ENCODE measurements at regions not wholly inside any gene's neighbourhood (a gene's known extent, or its start where the extent isn't known, plus 50 kb on each side); places are given as distances from the start of the nearest gene placed in this dataset.

- Histone ChIP-seq H3K4me1 (ENCODE audit: insufficient read depth, low read length) (no peaks in the 10 kb centered on the region), H3K4me3 (ENCODE audit: low read depth in 1 of 2, low read length in 2 of 2) (no peak overlapping the region), H3K9ac (ENCODE audit: low read length) (no peak overlapping the region), H3K9me3 (ENCODE audit: low read length) (no peaks in the 10 kb centered on the region), H3K36me3 (ENCODE audit: insufficient read depth, low read length) (no peaks in the 10 kb centered on the region), H3K27me3 (ENCODE audit: control insufficient read depth in 1 of 2, insufficient read depth in 2 of 2, low read length in 2 of 2) (no peaks in the 10 kb centered on the region), H3K27ac (ENCODE audit: low read depth, low read length) (no peak overlapping the region)
Measured at GRCh38 chr6:169990095-169991030, 238.9 kb downstream of the ERMARD start.

GRCh38 chr6:169989594-169989993, 238.2 kb downstream of the ERMARD start:
- no peaks in the 10 kb centered on the region for H3K4me1 ChIP-seq (ENCODE audit: insufficient read depth, low read length)
- H3K9ac ChIP-seq (ENCODE audit: low read length), result no peak overlapping the region
- no peaks in the 10 kb centered on the region for H3K9me3 ChIP-seq (ENCODE audit: low read length)
- no peaks in the 10 kb centered on the region for H3K27me3 ChIP-seq (ENCODE audit: control insufficient read depth in 1 of 2, insufficient read depth in 2 of 2, low read length in 2 of 2)
- no peak overlapping the region for H3K4me3 ChIP-seq (ENCODE audit: low read depth in 1 of 2, low read length in 2 of 2)
- no peak overlapping the region for H3K27ac ChIP-seq (ENCODE audit: low read depth, low read length)
- H3K36me3 ChIP-seq (ENCODE audit: insufficient read depth, low read length), result no peaks in the 10 kb centered on the region

- no peak overlapping the region for H3K4me3 ChIP-seq (ENCODE audit: low read depth in 1 of 2, low read length in 2 of 2)
- no peaks in the 10 kb centered on the region for H3K27me3 ChIP-seq (ENCODE audit: control insufficient read depth in 1 of 2, insufficient read depth in 2 of 2, low read length in 2 of 2)
- no peaks in the 10 kb centered on the region for H3K4me1 ChIP-seq (ENCODE audit: insufficient read depth, low read length)
- no peaks in the 10 kb centered on the region for H3K9me3 ChIP-seq (ENCODE audit: low read length)
- no peak overlapping the region for H3K9ac ChIP-seq (ENCODE audit: low read length)
- H3K36me3 ChIP-seq (ENCODE audit: insufficient read depth, low read length), result no peaks in the 10 kb centered on the region
- no peak overlapping the region for H3K27ac ChIP-seq (ENCODE audit: low read depth, low read length)
Measured at GRCh38 chr6:169988769-169989550, 237.5 kb downstream of the ERMARD start.

GRCh38 chr6:169986848-169987498, 235.6 kb downstream of the ERMARD start:
- Histone ChIP-seq H3K36me3 (ENCODE audit: insufficient read depth, low read length) (no peaks in the 10 kb centered on the region), H3K27me3 (ENCODE audit: control insufficient read depth in 1 of 2, insufficient read depth in 2 of 2, low read length in 2 of 2) (no peaks in the 10 kb centered on the region), H3K27ac (ENCODE audit: low read depth, low read length) (no peak overlapping the region), H3K9ac (ENCODE audit: low read length) (no peak overlapping the region), H3K4me1 (ENCODE audit: insufficient read depth, low read length) (no peaks in the 10 kb centered on the region), H3K9me3 (ENCODE audit: low read length) (no peaks in the 10 kb centered on the region), H3K4me3 (ENCODE audit: low read depth in 1 of 2, low read length in 2 of 2) (no peak overlapping the region)

DNA sequence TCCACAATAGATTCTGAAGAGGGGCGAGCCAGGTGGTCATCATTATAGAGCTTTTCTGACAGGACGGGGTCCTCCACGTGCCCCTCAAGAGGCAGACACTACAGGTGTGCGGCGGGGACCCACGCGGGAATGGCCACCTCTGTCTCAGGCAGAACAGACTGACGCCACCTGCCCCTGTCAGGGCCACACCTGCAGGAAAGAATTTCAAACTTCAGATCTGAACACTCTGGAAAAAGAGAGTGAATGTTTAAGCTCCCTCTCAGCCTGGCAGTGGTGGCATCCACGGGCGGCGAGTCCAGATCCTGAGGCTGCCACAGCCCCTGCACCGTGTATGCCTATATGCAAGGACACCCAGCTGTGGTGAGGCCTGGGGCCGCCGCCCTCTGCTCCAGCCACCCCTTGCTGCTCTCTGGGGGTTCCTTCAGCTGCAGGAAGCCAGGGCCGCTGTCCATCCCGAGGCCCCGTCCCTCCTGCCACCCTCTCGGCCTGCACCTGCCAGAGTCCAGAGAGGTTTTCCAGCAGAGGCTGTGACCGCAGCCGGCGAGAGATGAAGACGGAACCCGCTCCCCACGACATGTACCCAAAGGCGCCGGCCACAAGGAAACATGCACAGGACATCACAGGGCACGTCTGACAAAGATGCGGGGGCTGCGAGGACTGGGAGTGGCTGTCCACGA, 234.9 kb downstream of the ERMARD start:
- Histone ChIP-seq H3K27ac (ENCODE audit: low read depth, low read length) (no peak overlapping the region), H3K27me3 (ENCODE audit: control insufficient read depth in 1 of 2, insufficient read depth in 2 of 2, low read length in 2 of 2) (no peaks in the 10 kb centered on the region), H3K4me1 (ENCODE audit: insufficient read depth, low read length) (no peaks in the 10 kb centered on the region), H3K9ac (ENCODE audit: low read length) (no peak overlapping the region), H3K36me3 (ENCODE audit: insufficient read depth, low read length) (no peaks in the 10 kb centered on the region), H3K9me3 (ENCODE audit: low read length) (no peaks in the 10 kb centered on the region), H3K4me3 (ENCODE audit: low read depth in 1 of 2, low read length in 2 of 2) (no peak overlapping the region)

DNA sequence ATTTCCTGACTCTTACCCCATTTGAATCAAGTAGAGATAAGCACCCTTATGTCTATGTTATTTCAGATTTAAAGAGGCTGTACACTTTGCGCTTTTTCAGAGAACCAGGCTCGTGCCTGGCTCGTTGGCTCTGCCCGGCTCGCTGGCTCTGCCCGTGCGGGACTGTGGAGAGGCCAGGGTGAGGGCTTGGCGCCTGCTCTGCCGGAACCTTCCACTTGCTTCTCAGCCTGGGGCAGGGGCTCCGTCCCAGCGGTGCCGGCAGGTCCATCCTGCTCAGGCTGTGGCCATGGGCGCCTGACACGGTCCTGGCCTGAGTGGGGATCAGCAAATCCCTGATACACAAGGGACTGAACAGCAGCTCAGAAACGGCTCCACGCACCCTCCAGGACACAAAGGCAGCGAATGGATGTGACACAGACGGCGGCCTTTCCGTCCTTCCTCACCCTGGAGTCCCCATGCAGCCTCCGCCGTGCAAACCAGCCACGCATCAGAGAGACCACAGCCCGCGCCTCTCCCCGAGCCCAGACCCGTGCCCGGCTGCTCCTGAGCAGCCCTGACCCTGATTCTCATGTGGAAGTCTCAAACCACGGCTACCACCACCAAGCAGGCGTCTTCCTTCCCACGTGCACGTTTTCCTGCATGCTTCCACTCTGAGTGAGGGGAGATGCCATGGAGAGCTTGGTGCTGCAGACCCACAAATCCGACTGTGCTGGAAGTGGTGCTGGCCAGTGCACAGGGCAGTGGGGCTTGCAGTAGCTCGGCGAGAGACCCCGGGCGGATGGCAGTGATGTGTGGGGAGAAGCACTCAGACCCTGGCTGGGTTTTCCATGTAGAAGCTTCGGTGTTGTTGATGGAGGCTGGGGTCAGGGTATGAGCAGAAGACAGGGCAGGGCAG, 233.9 kb downstream of the ERMARD start:
- Histone ChIP-seq H3K27me3 (ENCODE audit: control insufficient read depth in 1 of 2, insufficient read depth in 2 of 2, low read length in 2 of 2) (no peaks in the 10 kb centered on the region), H3K4me3 (ENCODE audit: low read depth in 1 of 2, low read length in 2 of 2) (no peak overlapping the region), H3K4me1 (ENCODE audit: insufficient read depth, low read length) (no peaks in the 10 kb centered on the region), H3K9ac (ENCODE audit: low read length) (no peak overlapping the region), H3K27ac (ENCODE audit: low read depth, low read length) (no peak overlapping the region), H3K36me3 (ENCODE audit: insufficient read depth, low read length) (no peaks in the 10 kb centered on the region), H3K9me3 (ENCODE audit: low read length) (no peaks in the 10 kb centered on the region)

DNA sequence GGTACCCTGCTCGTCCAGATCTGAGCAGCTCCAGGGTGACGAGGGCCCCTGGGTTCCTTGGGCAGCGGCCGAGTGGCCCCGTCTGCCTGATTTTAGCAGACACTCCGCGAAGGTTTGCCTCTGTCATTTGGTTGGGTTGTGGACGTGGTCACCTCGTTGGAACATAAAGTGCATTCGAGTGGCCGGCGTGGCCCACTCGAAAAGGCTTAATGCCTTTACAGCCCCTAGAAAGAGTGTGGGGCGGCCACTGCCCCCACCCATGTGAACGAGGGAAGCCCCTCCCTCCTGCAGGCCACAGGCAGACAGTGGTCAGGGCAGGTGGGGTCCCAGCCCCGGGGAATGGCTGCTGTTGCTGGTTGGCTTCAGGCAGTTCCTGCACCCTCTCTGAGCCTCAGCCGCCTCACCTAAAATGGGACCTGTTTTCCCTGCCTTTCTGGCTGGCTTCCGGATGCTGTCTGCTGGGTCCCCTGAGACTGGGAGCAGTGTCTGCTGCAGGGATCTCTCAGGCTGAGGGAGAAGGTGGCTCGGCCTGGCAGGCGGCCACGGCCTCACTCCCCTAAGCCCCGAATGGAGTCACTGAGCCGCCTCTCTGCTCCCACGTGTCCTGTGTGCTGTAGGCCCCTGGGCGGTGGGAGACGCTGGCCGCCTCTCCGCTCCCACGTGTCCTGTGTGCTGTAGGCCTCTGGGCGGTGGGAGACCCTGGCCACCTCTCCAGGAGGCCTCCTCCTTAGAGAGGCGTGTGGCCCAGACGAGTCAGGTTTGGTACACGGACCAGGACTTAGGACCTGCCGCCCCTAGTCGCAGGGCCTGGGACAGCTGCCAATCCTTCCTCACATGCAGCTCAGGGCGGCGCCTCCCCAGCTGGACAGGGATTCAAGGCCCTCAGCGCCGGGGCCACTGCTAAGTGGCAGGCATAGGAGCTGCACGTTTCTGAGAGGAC, 233.0 kb downstream of the ERMARD start:
- H3K9me3 ChIP-seq (ENCODE audit: low read length), result no peaks in the 10 kb centered on the region
- H3K9ac ChIP-seq (ENCODE audit: low read length), result no peak overlapping the region
- no peaks in the 10 kb centered on the region for H3K27me3 ChIP-seq (ENCODE audit: control insufficient read depth in 1 of 2, insufficient read depth in 2 of 2, low read length in 2 of 2)
- H3K36me3 ChIP-seq (ENCODE audit: insufficient read depth, low read length), result no peaks in the 10 kb centered on the region
- H3K4me1 ChIP-seq (ENCODE audit: insufficient read depth, low read length), result no peaks in the 10 kb centered on the region
- H3K4me3 ChIP-seq (ENCODE audit: low read depth in 1 of 2, low read length in 2 of 2), result no peak overlapping the region
- H3K27ac ChIP-seq (ENCODE audit: low read depth, low read length), result no peak overlapping the region

GRCh38 chr6:169983651-169984050, 232.2 kb downstream of the ERMARD start:
- Histone ChIP-seq H3K4me3 (ENCODE audit: low read depth in 1 of 2, low read length in 2 of 2) (no peak overlapping the region), H3K4me1 (ENCODE audit: insufficient read depth, low read length) (no peaks in the 10 kb centered on the region), H3K27ac (ENCODE audit: low read depth, low read length) (no peak overlapping the region), H3K9ac (ENCODE audit: low read length) (no peak overlapping the region), H3K27me3 (ENCODE audit: control insufficient read depth in 1 of 2, insufficient read depth in 2 of 2, low read length in 2 of 2) (no peaks in the 10 kb centered on the region), H3K9me3 (ENCODE audit: low read length) (no peaks in the 10 kb centered on the region), H3K36me3 (ENCODE audit: insufficient read depth, low read length) (no peaks in the 10 kb centered on the region)

DNA sequence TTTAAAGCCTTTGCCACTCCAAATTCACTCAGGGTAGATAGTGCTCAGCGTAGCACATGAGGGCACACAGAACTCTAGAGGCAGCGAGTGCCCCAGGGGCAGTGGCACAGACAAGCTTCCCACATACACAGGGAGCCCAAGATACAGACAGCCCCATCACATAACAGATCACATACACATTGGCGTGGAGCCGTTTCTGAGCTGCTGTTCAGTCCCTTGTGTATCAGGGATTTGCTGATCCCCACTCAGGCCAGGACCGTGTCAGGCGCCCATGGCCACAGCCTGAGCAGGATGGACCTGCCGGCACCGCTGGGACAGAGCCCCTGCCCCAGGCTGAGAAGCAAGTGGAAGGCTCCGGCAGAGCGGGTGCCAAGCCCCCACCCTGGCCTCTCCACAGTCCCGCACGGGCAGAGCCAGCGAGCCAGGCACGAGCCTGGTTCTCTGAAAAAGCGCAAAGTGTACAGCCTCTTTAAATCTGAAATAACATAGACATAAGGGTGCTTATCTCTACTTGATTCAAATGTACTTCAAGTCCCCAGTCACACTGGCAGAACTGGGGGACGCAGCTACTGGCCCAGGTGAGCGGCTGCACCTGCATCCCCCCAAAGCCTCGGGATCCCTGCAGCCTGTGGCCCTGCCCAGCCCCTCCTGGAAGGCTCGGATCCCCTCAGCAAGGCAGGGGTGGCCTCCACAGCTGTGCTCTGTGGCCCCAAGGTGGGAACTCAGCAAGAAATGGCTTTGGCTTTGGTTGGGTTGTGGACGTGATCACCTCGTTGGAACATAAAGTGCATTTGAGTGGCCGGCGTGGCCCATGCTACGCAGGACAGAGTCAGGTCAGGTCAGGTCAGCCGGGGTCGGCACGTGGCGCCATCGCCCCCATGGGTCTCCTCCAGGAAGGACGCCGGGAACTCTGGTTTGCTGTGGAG, 231.3 kb downstream of the ERMARD start:
- Histone ChIP-seq H3K36me3 (ENCODE audit: insufficient read depth, low read length) (no peaks in the 10 kb centered on the region), H3K9ac (ENCODE audit: low read length) (no peak overlapping the region), H3K9me3 (ENCODE audit: low read length) (no peaks in the 10 kb centered on the region), H3K4me3 (ENCODE audit: low read depth in 1 of 2, low read length in 2 of 2) (no peak overlapping the region), H3K27ac (ENCODE audit: low read depth, low read length) (no peak overlapping the region), H3K27me3 (ENCODE audit: control insufficient read depth in 1 of 2, insufficient read depth in 2 of 2, low read length in 2 of 2) (no peaks in the 10 kb centered on the region), H3K4me1 (ENCODE audit: insufficient read depth, low read length) (no peaks in the 10 kb centered on the region)

All from muscle layer of colon (tissue), 2 donors.